KMS-11 (cell line): ENCODE measurements at regions not wholly inside any gene's neighbourhood (a gene's known extent, or its start where the extent isn't known, plus 50 kb on each side); places are given as distances from the start of the nearest gene placed in this dataset.

Source experiments
- H2AFZ ChIP-seq: fragments of 200-600 bp; sonication (generic); 2 replicates; pipeline ENCODE4 v1.6.1; 2016; ENCODE audit warnings: antibody characterized with exemption, mixed run types, low read depth
- H3K27ac ChIP-seq: fragments of 200-600 bp; sonication (generic); 2 replicates; pipeline ENCODE4 v1.6.1; 2016; ENCODE audit warnings: mild to moderate bottlenecking, mixed run types
- H3K27me3 ChIP-seq: fragments of 200-600 bp; sonication (generic); 2 replicates; pipeline ENCODE4 v1.6.1; 2017; ENCODE audit warnings: mild to moderate bottlenecking, low read depth, mixed run types, moderate library complexity; ENCODE audit not compliant: insufficient read depth
- H3K36me3 ChIP-seq: fragments of 200-600 bp; sonication (generic); 2 replicates; pipeline ENCODE4 v1.6.1; 2017; ENCODE audit warnings: mild to moderate bottlenecking, mixed run types; ENCODE audit not compliant: insufficient read depth
- H3K4me1 ChIP-seq: fragments of 200-600 bp; sonication (generic); 2 replicates; pipeline ENCODE4 v1.6.1; 2016; ENCODE audit warnings: mild to moderate bottlenecking, low read depth, mixed run types; ENCODE audit not compliant: poor library complexity, severe bottlenecking
- H3K4me2 ChIP-seq: fragments of 200-600 bp; sonication (generic); 2 replicates; pipeline ENCODE4 v1.7.0; 2016; ENCODE audit warnings: mild to moderate bottlenecking, mixed run types
- H3K4me3 ChIP-seq: fragments of 200-600 bp; sonication (generic); IDR thresholded peaks from 2 replicates; pipeline ENCODE4 v1.6.1; 2017; ENCODE audit warnings: low read depth, low read length, mixed read lengths; ENCODE audit not compliant: insufficient read depth
- H3K79me2 ChIP-seq: fragments of 200-600 bp; sonication (generic); 2 replicates; pipeline ENCODE4 v1.6.1; 2016; ENCODE audit warnings: low read depth, mixed run types; ENCODE audit not compliant: insufficient read depth
- H3K9ac ChIP-seq: fragments of 200-600 bp; sonication (generic); 2 replicates; pipeline ENCODE4 v1.6.1; 2016; ENCODE audit warnings: mild to moderate bottlenecking, mixed run types
- H4K20me1 ChIP-seq: fragments of 200-600 bp; sonication (generic); 2 replicates; pipeline ENCODE4 v1.6.1; 2016; ENCODE audit warnings: mild to moderate bottlenecking, mixed run types; ENCODE audit not compliant: insufficient read depth
- TF ChIP-seq, protein P1 (sequence below): fragments of 200-600 bp; sonication (generic); conservative IDR thresholded peaks from 2 replicates; pipeline ENCODE4 v1.6.1; 2017; ENCODE audit warnings: low read depth, mild to moderate bottlenecking, antibody characterized with exemption, low read length, moderate library complexity, mixed read lengths

DNA sequence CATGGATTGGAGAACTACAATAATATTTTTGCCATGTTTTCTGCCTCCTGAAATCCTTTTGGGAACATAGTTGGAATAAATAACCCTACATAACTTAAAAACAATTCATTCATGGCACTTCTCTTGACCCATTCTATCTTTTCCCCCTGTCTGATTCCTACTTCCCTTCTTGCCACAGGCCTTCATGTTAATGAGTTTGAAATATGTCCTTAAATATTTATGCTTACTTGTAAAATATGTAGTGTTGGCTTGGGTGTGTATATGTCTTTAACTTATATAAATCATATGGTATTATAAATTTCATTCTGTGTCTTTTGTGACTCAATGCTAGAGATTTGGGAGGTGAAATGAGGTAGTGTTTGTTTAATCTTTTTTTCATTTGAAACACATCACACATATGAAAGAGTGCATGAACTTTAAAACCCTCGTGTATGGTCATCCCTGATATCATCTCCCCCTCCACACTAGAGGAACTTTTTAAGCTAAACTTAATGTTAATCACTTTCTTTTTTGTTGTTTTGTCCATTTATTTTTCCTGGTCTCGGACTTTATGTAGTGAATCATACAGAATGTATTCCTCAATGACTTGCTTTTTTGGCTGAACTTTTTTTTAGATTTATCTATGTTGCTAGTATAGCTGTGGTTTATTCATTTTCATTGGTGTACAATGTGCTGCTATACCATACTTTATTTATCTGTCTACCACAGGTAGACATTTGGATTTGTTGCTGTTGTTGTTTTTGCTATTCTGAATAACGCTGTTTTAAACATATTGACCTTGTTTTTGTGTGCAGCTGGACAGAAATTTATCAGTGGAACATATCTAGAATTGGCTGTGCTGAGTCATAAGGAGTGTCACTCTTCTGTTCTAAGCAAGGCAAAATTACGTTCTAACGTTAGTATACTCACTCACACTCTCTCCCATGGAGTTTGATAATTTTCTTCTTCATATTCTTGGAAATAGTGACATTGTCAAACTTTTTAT is 441.6 kb downstream of the PLPP3 start:
- Histone ChIP-seq H3K36me3 (no peaks in the 10 kb centered on the region), H3K27ac (no peak overlapping the region), H3K79me2 (no peaks in the 10 kb centered on the region), H3K27me3 (no peaks in the 10 kb centered on the region), H2AFZ (no peak overlapping the region), H4K20me1 (no peaks in the 10 kb centered on the region), H3K4me2 (no peak overlapping the region), H3K4me3 (no peak overlapping the region), H3K4me1 (no peaks in the 10 kb centered on the region), H3K9ac (no peak overlapping the region)
- TF ChIP-seq, protein P1, sequence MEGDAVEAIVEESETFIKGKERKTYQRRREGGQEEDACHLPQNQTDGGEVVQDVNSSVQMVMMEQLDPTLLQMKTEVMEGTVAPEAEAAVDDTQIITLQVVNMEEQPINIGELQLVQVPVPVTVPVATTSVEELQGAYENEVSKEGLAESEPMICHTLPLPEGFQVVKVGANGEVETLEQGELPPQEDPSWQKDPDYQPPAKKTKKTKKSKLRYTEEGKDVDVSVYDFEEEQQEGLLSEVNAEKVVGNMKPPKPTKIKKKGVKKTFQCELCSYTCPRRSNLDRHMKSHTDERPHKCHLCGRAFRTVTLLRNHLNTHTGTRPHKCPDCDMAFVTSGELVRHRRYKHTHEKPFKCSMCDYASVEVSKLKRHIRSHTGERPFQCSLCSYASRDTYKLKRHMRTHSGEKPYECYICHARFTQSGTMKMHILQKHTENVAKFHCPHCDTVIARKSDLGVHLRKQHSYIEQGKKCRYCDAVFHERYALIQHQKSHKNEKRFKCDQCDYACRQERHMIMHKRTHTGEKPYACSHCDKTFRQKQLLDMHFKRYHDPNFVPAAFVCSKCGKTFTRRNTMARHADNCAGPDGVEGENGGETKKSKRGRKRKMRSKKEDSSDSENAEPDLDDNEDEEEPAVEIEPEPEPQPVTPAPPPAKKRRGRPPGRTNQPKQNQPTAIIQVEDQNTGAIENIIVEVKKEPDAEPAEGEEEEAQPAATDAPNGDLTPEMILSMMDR, result no peak

DNA sequence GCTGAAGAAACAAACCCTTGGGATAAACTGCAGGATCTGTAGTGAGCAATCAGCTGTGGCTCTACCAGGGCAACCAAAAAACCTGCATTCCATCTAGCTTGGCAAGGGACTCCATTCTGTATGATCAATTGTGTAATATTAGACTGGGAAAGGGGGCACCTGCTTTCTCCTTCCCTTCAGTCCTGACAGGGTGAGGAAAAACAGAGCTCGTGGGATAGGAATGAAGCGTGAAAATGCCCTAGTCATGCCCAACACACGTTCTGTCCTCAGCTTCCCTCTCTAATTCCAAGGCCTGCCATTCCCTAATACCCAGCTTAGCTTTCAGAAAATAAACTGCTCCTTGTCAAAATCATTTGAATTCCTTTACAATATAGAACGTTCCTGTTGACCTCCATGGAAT is 442.3 kb downstream of the PLPP3 start:
- Histone ChIP-seq H3K4me3 (no peak overlapping the region), H3K9ac (no peak overlapping the region), H3K4me1 (no peaks in the 10 kb centered on the region), H4K20me1 (no peaks in the 10 kb centered on the region), H3K27ac (no peak overlapping the region), H3K36me3 (no peaks in the 10 kb centered on the region), H2AFZ (no peak overlapping the region), H3K4me2 (no peak overlapping the region), H3K27me3 (no peaks in the 10 kb centered on the region), H3K79me2 (no peaks in the 10 kb centered on the region)
- TF ChIP-seq, protein P1, result no peak

DNA sequence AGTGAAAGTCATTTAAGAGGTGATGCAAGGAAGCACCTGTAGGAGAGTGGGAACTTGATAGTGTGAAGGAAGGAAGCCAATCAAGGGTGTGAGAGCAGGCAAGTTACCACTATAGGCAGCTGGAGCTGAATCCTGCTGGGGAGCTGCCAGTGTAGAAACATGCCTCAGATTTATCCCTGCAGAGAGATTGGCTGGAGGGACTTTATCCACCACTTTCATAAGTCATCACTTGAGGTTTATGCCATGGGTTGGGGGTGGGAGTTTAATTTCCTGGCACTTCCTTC is 443.6 kb downstream of the PLPP3 start:
- no peaks in the 10 kb centered on the region for H3K79me2 ChIP-seq
- H3K4me3 ChIP-seq, result no peak overlapping the region
- no peak overlapping the region for H3K4me2 ChIP-seq
- H3K36me3 ChIP-seq, result no peaks in the 10 kb centered on the region
- TF ChIP-seq, protein P1, result no peak
- no peak overlapping the region for H3K9ac ChIP-seq
- H2AFZ ChIP-seq, result no peak overlapping the region
- H3K27me3 ChIP-seq, result no peaks in the 10 kb centered on the region
- H4K20me1 ChIP-seq, result no peaks in the 10 kb centered on the region
- no peak overlapping the region for H3K27ac ChIP-seq
- H3K4me1 ChIP-seq, result no peaks in the 10 kb centered on the region

DNA sequence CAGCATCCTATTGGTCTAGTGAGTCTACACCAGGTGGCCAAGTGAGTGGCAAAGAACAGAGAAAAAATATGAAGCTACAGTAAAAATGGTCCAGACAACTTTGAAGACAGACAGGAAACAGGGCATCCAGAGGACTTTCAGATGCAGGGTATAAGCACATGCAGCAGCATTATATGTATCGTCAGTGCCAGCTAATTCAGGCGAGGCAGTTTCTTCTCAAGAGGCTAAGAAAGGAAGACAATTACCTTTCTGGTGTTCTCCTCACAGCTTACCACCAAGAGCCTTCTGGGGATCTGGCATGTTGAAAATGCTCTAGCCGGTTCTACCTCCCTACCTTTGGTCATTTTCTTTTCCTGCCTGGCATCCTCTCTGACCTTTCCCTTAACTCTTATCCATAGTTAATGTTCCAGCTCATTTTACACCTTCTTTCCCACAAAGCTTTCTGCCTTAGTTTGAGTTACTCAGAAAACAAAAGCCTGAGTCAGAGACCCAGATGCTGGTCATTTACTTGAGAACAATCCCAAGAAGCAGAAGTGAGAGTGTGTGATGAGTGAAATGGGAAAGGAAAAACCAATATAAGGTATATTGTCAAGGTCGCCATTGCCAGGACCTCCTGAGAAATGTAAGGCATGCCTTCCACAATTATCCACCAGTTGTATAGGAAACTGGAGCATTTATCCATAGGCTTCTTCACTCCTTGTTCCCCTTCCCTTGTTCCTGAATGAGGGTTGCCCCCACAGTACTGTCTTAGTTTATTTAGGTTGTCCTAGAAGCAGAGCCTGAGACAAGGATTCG is 444.1 kb downstream of the PLPP3 start:
- Histone ChIP-seq H3K79me2 (no peaks in the 10 kb centered on the region), H3K4me3 (no peak overlapping the region), H3K4me2 (no peak overlapping the region), H4K20me1 (no peaks in the 10 kb centered on the region), H2AFZ (no peak overlapping the region), H3K27ac (no peak overlapping the region), H3K9ac (no peak overlapping the region), H3K36me3 (no peaks in the 10 kb centered on the region), H3K4me1 (no peaks in the 10 kb centered on the region), H3K27me3 (no peaks in the 10 kb centered on the region)
- TF ChIP-seq, protein P1, result no peak
